Upper lobe of left lung (tissue), 6 donors: ENCODE measurements at regions not wholly inside any gene's neighbourhood (a gene's known extent, or its start where the extent isn't known, plus 50 kb on each side); places are given as distances from the start of the nearest gene placed in this dataset.
"Not testable (repeated sequence)": the region's sequence is repeated elsewhere in the genome, so short reads cannot be mapped to it uniquely, and the experiment has no call there.

Source experiments
- ATAC-seq, 2 donors: fragments of 200-7000 bp; cut with Tn5 transposase; one replicate each; pipeline ENCODE4 v1.9.1; 2022; ENCODE audit warnings: mild to moderate bottlenecking in 2 of 2, moderate library complexity in 2 of 2; ENCODE audit not compliant: low FRiP score in 2 of 2
- DNase-seq, 2 donors: peaks; one replicate each; pipeline ENCODE4 v3.0.0-alpha.2; 2019 to 2020
- H3K27ac ChIP-seq, 4 donors: fragments of 200-600 bp; sonication (generic); one replicate each; pipeline ENCODE4 v1.5.1; 2016 to 2019
- H3K27me3 ChIP-seq, 4 donors: fragments of 200-600 bp; sonication (generic); one replicate each; pipeline ENCODE4 v1.5.1; 2017 to 2019
- H3K36me3 ChIP-seq, 4 donors: fragments of 200-600 bp; sonication (generic); one replicate each; pipeline ENCODE4 v1.5.1; 2016 to 2019
- H3K4me1 ChIP-seq, 4 donors: fragments of 200-600 bp; sonication (generic); one replicate each; pipeline ENCODE4 v1.5.1; 2018 to 2019
- H3K4me3 ChIP-seq, 4 donors: fragments of 200-600 bp; sonication (generic); one replicate each; pipeline ENCODE4 v1.5.1; 2017 to 2019; ENCODE audit warnings: mild to moderate bottlenecking in 2 of 4, moderate library complexity in 1 of 4
- H3K9me3 ChIP-seq, 4 donors: fragments of 200-600 bp; sonication (generic); one replicate each; pipeline ENCODE4 v1.5.1; 2018 to 2019
- EP300 ChIP-seq, 4 donors: sonication (generic); formaldehyde crosslinking; IDR thresholded peaks; one replicate each; pipeline ENCODE4 v1.5.1; 2017; ENCODE audit warnings: antibody characterized with exemption in 4 of 4, control low read depth in 2 of 4
- POLR2A ChIP-seq, 4 donors: fragments of 450-650 bp; IDR thresholded peaks; one replicate each; pipeline ENCODE4 v1.5.1; 2016 to 2017; ENCODE audit warnings: antibody characterized with exemption in 4 of 4, mild to moderate bottlenecking in 2 of 4
- POLR2AphosphoS5 ChIP-seq, 2 donors: sonication (generic); formaldehyde crosslinking; IDR thresholded peaks; one replicate each; pipeline ENCODE4 v1.5.1; 2017; ENCODE audit warnings: antibody characterized with exemption in 2 of 2
- WGBS, 2 donors: methylation state at CpG; one replicate each; pipeline ENCODE4 v1.1.5; 2017 to 2018; 5-methylcytosine and 5-hydroxymethylcytosine counted together
- TF ChIP-seq, protein P1 (sequence below), 6 experiments: fragments of 450-650 bp in 4 of 6; fragments of 200-600 bp in 2 of 6; sonication (generic) in 2 of 6; IDR thresholded peaks; one replicate each; pipeline ENCODE4 v1.5.1; 2016 to 2019; ENCODE audit warnings: antibody characterized with exemption in 6 of 6
- donor health status: DM: no; HTN: no; CAD: no; lungs with moderate emphysema.
- donor health status: DM: no; HTN: yes; CAD: no; lungs with severe emphysema.

DNA sequence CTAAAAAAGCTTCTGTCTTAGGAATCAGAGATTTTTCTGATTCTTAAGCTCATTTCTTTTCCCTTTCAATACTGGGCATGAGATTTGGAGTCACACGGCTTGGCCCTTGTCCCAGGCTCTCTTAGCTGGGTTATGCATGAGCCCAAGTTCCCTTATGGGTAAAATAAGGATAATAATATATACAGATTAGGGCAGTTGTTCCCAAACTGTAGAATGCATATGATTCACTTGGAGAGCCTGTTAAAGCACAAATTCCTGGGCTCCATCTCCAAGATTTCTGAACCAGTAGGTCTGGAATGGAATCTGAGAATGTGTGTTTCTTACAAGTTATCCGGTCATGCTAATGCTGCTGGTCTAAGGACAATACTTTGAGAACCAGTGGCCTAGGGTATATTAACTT, 154.0 kb downstream of the REEP3 start:
- 84 to 88% methylated on average over 2 of the region's 2 CpGs for WGBS, 2 donors
- ATAC-seq, result no peak
- H3K27ac ChIP-seq, result no peak overlapping the region

DNA sequence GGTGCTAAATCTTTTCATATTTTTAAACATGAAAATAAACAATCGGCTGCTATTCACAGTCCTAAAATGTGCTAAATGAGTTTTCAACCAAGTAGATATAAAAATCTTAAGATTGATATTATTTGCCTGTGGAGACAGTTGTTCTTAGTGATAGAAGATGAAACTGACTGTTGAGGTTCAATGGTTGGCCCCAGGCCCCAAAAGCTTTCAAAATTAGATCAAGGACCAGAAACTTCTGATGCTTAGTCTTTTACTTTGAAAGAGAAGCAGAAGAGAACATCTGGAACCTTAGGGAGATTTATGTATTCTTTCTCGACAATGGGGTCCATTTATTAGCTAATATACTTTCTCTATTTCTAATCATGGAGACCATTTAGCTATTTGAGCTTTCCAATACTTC, 155.8 kb downstream of the REEP3 start:
- H3K4me1 ChIP-seq, result peaks cover 0 to 12% (median 3%) of the 10 kb centered on the region in 4 donors
- no peak for TF ChIP-seq EP300 (IDR thresholded peaks at IDR 0.05)
- TF ChIP-seq, protein P1, sequence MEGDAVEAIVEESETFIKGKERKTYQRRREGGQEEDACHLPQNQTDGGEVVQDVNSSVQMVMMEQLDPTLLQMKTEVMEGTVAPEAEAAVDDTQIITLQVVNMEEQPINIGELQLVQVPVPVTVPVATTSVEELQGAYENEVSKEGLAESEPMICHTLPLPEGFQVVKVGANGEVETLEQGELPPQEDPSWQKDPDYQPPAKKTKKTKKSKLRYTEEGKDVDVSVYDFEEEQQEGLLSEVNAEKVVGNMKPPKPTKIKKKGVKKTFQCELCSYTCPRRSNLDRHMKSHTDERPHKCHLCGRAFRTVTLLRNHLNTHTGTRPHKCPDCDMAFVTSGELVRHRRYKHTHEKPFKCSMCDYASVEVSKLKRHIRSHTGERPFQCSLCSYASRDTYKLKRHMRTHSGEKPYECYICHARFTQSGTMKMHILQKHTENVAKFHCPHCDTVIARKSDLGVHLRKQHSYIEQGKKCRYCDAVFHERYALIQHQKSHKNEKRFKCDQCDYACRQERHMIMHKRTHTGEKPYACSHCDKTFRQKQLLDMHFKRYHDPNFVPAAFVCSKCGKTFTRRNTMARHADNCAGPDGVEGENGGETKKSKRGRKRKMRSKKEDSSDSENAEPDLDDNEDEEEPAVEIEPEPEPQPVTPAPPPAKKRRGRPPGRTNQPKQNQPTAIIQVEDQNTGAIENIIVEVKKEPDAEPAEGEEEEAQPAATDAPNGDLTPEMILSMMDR (IDR thresholded peaks at IDR 0.05), result no peak
- DNase-seq, result no peak
- ATAC-seq, result no peak
- no peak overlapping the region for H3K27ac ChIP-seq
- no peaks in the 10 kb centered on the region for H3K27me3 ChIP-seq
- whole genome bisulfite sequencing, 2 donors, result 78% methylated on average over 2 of the region's 2 CpGs
- no peak overlapping the region for H3K4me3 ChIP-seq
- no peaks in the 10 kb centered on the region for H3K9me3 ChIP-seq
- H3K36me3 ChIP-seq, result no peaks in the 10 kb centered on the region

More for the DNA sequence above, 154.0 kb downstream of the REEP3 start:
- no peaks in the 10 kb centered on the region for H3K27me3 ChIP-seq
- H3K4me1 ChIP-seq, result peaks cover 5 to 24% (median 13%) of the 10 kb centered on the region in 4 donors
- no peak overlapping the region for H3K4me3 ChIP-seq
- no peaks in the 10 kb centered on the region for H3K9me3 ChIP-seq
- TF ChIP-seq POLR2A (IDR thresholded peaks at IDR 0.05), result no peak
- no peak for TF ChIP-seq EP300 (IDR thresholded peaks at IDR 0.05)
- no peak for TF ChIP-seq POLR2AphosphoS5 (IDR thresholded peaks at IDR 0.05)
- TF ChIP-seq, protein P1 (IDR thresholded peaks at IDR 0.05), result no peak
- H3K36me3 ChIP-seq, result no peaks in the 10 kb centered on the region
- DNase-seq, result no peak

DNA sequence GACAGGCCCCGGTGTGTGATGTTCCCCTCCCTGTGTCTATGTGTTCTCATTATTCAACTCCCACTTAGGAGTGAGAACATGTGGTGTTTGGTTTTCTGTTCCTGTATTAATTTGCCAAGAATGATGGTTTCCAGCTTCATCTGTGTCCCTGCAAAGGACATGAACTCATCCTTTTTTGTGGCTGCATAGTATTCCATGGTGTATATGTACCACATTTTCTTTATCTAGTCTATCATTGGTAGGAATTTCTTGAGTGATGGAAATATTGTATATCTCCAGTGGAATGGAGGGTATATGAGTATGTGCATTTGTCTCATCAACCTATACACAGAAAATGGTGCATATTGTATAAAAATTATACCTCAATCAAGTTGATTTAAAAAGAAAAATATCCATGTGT, 159.3 kb downstream of the REEP3 start:
- not testable (repeated sequence) for H3K27ac ChIP-seq, ATAC-seq, H3K9me3 ChIP-seq, H3K4me1 ChIP-seq, DNase-seq, H3K27me3 ChIP-seq, H3K36me3 ChIP-seq, H3K4me3 ChIP-seq
- WGBS, 2 donors, result 100% methylated on average over 1 of the region's 1 CpG

DNA sequence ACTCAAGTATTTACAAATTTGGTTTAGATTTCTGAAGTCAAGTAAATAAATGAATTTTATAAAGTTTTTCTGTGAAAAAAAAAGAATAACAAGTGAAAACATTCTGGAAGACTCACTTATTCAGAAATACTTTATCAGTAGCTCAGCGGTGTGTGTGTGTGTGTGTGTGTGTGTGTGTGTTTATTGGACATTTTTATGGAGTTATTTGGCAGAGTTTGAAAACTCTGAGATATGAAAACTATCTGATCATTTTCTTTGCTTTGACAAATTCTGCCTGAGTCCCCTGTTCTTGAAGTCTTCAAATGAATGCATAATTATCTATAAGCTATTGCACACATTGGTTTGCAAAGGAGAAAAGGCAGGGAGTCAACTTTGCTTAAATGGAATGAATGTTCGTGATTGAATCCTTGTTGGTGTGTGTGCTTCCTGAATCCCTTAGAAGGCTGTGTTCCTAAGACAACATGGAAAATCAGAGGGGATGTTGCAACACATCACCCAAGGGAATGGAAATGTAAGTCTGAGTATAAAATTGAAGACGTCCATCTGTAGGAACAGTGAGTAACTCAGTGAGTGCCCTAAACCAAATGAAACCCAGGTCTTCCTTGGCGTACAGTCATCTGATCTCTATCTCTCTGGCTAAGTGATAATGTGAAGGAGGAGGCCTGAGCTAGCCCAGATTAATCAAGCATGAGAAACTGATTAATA, 160.9 kb downstream of the REEP3 start:
- no peaks in the 10 kb centered on the region for H3K9me3 ChIP-seq
- H3K27ac ChIP-seq, result no peak overlapping the region
- no peaks in the 10 kb centered on the region for H3K36me3 ChIP-seq
- no peak for DNase-seq
- WGBS, 2 donors, result 75 to 77% methylated on average over 4 of the region's 4 CpGs
- no peaks in the 10 kb centered on the region for H3K4me1 ChIP-seq
- H3K4me3 ChIP-seq, result no peak overlapping the region
- TF ChIP-seq POLR2A (IDR thresholded peaks at IDR 0.05) (no peak), EP300 (IDR thresholded peaks at IDR 0.05) (peak in 1 of 4 donors; percentile 15)
- ATAC-seq, result peak in 1 of 2 donors; percentile 87
- no peaks in the 10 kb centered on the region for H3K27me3 ChIP-seq

DNA sequence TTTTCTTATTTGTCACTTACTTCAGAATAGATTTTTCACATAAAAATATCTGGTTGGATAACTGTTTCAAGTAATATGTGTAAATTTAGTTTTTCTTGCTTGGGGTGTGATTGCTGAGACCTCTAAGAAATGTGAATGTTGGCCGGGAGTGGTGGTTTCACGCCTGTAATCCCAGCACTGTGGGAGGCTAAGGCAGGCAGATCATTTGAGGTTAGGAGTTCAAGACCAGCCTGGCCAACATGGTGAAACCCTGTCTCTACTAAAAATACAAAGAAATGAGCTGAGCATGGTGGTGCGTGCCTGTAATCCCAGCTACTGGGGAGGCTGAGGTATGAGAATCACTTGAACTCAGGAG, 161.5 kb downstream of the REEP3 start:
- not testable (repeated sequence) for H3K4me1 ChIP-seq, DNase-seq, H3K4me3 ChIP-seq, H3K27ac ChIP-seq, ATAC-seq, H3K36me3 ChIP-seq, H3K27me3 ChIP-seq, H3K9me3 ChIP-seq
- 83 to 88% methylated on average over 3 of the region's 3 CpGs for WGBS, 2 donors

DNA sequence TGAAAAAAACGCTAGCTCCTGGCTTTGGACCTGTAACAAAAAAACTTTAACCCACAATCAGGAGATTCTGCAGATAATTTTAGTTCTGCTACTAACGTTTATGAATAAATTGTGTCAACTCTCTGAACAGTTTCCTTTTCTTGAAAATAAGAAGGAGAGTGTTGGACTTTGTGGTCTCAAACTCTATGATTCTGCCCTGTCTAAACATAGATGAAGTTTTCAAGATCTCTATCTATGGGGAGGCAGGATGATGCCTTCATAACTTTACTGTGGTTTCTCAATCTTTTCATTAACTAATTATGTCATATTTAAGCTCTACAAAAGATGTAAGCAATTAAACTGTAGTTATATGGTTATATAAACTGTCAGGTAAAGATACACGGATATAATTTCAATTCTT, 162.0 kb downstream of the REEP3 start:
- no peaks in the 10 kb centered on the region for H3K36me3 ChIP-seq
- TF ChIP-seq EP300 (IDR thresholded peaks at IDR 0.05) (no peak), POLR2A (IDR thresholded peaks at IDR 0.05) (no peak), POLR2AphosphoS5 (IDR thresholded peaks at IDR 0.05) (no peak)
- TF ChIP-seq, protein P1 (IDR thresholded peaks at IDR 0.05), result no peak
- H3K27ac ChIP-seq, result no peak overlapping the region
- H3K4me1 ChIP-seq, result no peaks in the 10 kb centered on the region
- 60 to 67% methylated on average over 3 of the region's 3 CpGs for WGBS, 2 donors
- ATAC-seq (no peak), DNase-seq (no peak)
- no peaks in the 10 kb centered on the region for H3K27me3 ChIP-seq
- H3K9me3 ChIP-seq, result no peaks in the 10 kb centered on the region
- H3K4me3 ChIP-seq, result no peak overlapping the region
